ENCODE measurements at regions not wholly inside any gene's neighbourhood (a gene's known extent, or its start where the extent isn't known, plus 50 kb on each side); places are given as distances from the start of the nearest gene placed in this dataset.

- no peak overlapping the region for H2BK5ac ChIP-seq (ENCODE audit: low read depth, low read length, poor library complexity, severe bottlenecking)
- no peak overlapping the region for H2AFZ ChIP-seq (ENCODE audit: low read depth, low read length)
- H4K8ac ChIP-seq (ENCODE audit: low read length), result no peak overlapping the region
- H2BK15ac ChIP-seq (ENCODE audit: low read depth, poor library complexity, severe bottlenecking), result no peak overlapping the region
- H3K18ac ChIP-seq (ENCODE audit: low read depth in 1 of 2, low read length in 2 of 2), result no peak overlapping the region
- no peaks in the 10 kb centered on the region for H3K4me1 ChIP-seq (ENCODE audit: control insufficient read depth, insufficient read depth, low read depth, low read length)
- no peak overlapping the region for H4K91ac ChIP-seq (ENCODE audit: low read length)
- H3K36me3 ChIP-seq (ENCODE audit: control insufficient read depth in 1 of 2, insufficient read depth in 2 of 2, low read depth in 1 of 2, low read length in 2 of 2), result no peaks in the 10 kb centered on the region
- no peak overlapping the region for H3K4me2 ChIP-seq (ENCODE audit: low read length, poor library complexity, severe bottlenecking)
- no peak overlapping the region for H3K27ac ChIP-seq (ENCODE audit: low read length, poor library complexity, severe bottlenecking)
- H3K79me1 ChIP-seq (replicated peaks; ENCODE audit: low read length, poor library complexity, severe bottlenecking), result no peaks in the 10 kb centered on the region
- no peak for DNase-seq
- no peak overlapping the region for H3K4ac ChIP-seq (ENCODE audit: low read depth in 1 of 2, low read length in 2 of 2)
- H3K9me3 ChIP-seq (ENCODE audit: control insufficient read depth, low read length), result no peaks in the 10 kb centered on the region
- no peak overlapping the region for H2BK120ac ChIP-seq (ENCODE audit: low read depth, low read length)
- no peak overlapping the region for H3K23ac ChIP-seq (ENCODE audit: low read length in 2 of 2)
- no peak overlapping the region for H3K14ac ChIP-seq (ENCODE audit: low read length in 2 of 2)
- H2BK12ac ChIP-seq (ENCODE audit: low read length in 2 of 2), result no peak overlapping the region
- 78% methylated on average over 4 of the region's 5 CpGs for whole genome bisulfite sequencing
- no peak overlapping the region for H2AK5ac ChIP-seq (ENCODE audit: low read length, severe bottlenecking)
- H3K9ac ChIP-seq (ENCODE audit: low read length), result no peak overlapping the region
- no peak overlapping the region for H3K4me3 ChIP-seq (ENCODE audit: insufficient read depth in 1 of 2, low read depth in 1 of 2, low read length in 2 of 2)
- H3K27me3 ChIP-seq (ENCODE audit: control insufficient read depth in 1 of 2, insufficient read depth in 1 of 2, low read length in 2 of 2), result no peaks in the 10 kb centered on the region
Measured at GRCh38 chr11:113613619-113614018, 92.5 kb downstream of the TMPRSS5 start.

GRCh38 chr11:113604186-113604585 is 101.9 kb downstream of the TMPRSS5 start:
- Histone ChIP-seq H2BK5ac (ENCODE audit: low read depth, low read length, poor library complexity, severe bottlenecking) (no peak overlapping the region), H3K27me3 (ENCODE audit: control insufficient read depth in 1 of 2, insufficient read depth in 1 of 2, low read length in 2 of 2) (peaks cover 4 to 16% of the 10 kb centered on the region in 2 experiments), H2AK5ac (ENCODE audit: low read length, severe bottlenecking) (no peak overlapping the region), H2AFZ (ENCODE audit: low read depth, low read length) (no peak overlapping the region), H4K8ac (ENCODE audit: low read length) (no peak overlapping the region), H3K9me3 (ENCODE audit: control insufficient read depth, low read length) (peaks cover 10% of the 10 kb centered on the region), H2BK120ac (ENCODE audit: low read depth, low read length) (no peak overlapping the region), H3K4ac (ENCODE audit: low read depth in 1 of 2, low read length in 2 of 2) (no peak overlapping the region), H4K91ac (ENCODE audit: low read length) (no peak overlapping the region), H3K4me1 (ENCODE audit: control insufficient read depth, insufficient read depth, low read depth, low read length) (no peaks in the 10 kb centered on the region), H3K14ac (ENCODE audit: low read length in 2 of 2) (no peak overlapping the region), H2BK15ac (ENCODE audit: low read depth, poor library complexity, severe bottlenecking) (no peak overlapping the region), H3K4me2 (ENCODE audit: low read length, poor library complexity, severe bottlenecking) (no peak overlapping the region), H3K18ac (ENCODE audit: low read depth in 1 of 2, low read length in 2 of 2) (no peak overlapping the region), H3K36me3 (ENCODE audit: control insufficient read depth in 1 of 2, insufficient read depth in 2 of 2, low read depth in 1 of 2, low read length in 2 of 2) (no peaks in the 10 kb centered on the region), H3K4me3 (ENCODE audit: insufficient read depth in 1 of 2, low read depth in 1 of 2, low read length in 2 of 2) (no peak overlapping the region), H3K27ac (ENCODE audit: low read length, poor library complexity, severe bottlenecking) (no peak overlapping the region), H2BK12ac (ENCODE audit: low read length in 2 of 2) (no peak overlapping the region), H3K79me1 (replicated peaks; ENCODE audit: low read length, poor library complexity, severe bottlenecking) (no peaks in the 10 kb centered on the region), H3K9ac (ENCODE audit: low read length) (no peak overlapping the region), H3K23ac (ENCODE audit: low read length in 2 of 2) (no peak overlapping the region)
- 71% methylated on average over 1 of the region's 1 CpG for WGBS
- no peak for DNase-seq

- H3K27ac ChIP-seq (ENCODE audit: low read length, poor library complexity, severe bottlenecking), result no peak overlapping the region
- DNase-seq, result no peak
- no peak overlapping the region for H2AK5ac ChIP-seq (ENCODE audit: low read length, severe bottlenecking)
- H3K36me3 ChIP-seq (ENCODE audit: control insufficient read depth in 1 of 2, insufficient read depth in 2 of 2, low read depth in 1 of 2, low read length in 2 of 2), result no peaks in the 10 kb centered on the region
- no peak overlapping the region for H3K4ac ChIP-seq (ENCODE audit: low read depth in 1 of 2, low read length in 2 of 2)
- no peaks in the 10 kb centered on the region for H3K4me1 ChIP-seq (ENCODE audit: control insufficient read depth, insufficient read depth, low read depth, low read length)
- H3K9me3 ChIP-seq (ENCODE audit: control insufficient read depth, low read length), result peaks cover 10% of the 10 kb centered on the region
- no peak overlapping the region for H4K8ac ChIP-seq (ENCODE audit: low read length)
- no peak overlapping the region for H4K91ac ChIP-seq (ENCODE audit: low read length)
- H3K27me3 ChIP-seq (ENCODE audit: control insufficient read depth in 1 of 2, insufficient read depth in 1 of 2, low read length in 2 of 2), result peaks cover 4 to 16% of the 10 kb centered on the region in 2 experiments
- H3K9ac ChIP-seq (ENCODE audit: low read length), result no peak overlapping the region
- no peak overlapping the region for H3K4me2 ChIP-seq (ENCODE audit: low read length, poor library complexity, severe bottlenecking)
- H2BK15ac ChIP-seq (ENCODE audit: low read depth, poor library complexity, severe bottlenecking), result no peak overlapping the region
- H2BK12ac ChIP-seq (ENCODE audit: low read length in 2 of 2), result no peak overlapping the region
- H3K79me1 ChIP-seq (replicated peaks; ENCODE audit: low read length, poor library complexity, severe bottlenecking), result no peaks in the 10 kb centered on the region
- no peak overlapping the region for H3K14ac ChIP-seq (ENCODE audit: low read length in 2 of 2)
- H3K18ac ChIP-seq (ENCODE audit: low read depth in 1 of 2, low read length in 2 of 2), result no peak overlapping the region
- H2BK120ac ChIP-seq (ENCODE audit: low read depth, low read length), result no peak overlapping the region
- WGBS, result 71% methylated on average over 5 of the region's 5 CpGs
- H3K23ac ChIP-seq (ENCODE audit: low read length in 2 of 2), result no peak overlapping the region
- H2BK5ac ChIP-seq (ENCODE audit: low read depth, low read length, poor library complexity, severe bottlenecking), result no peak overlapping the region
- no peak overlapping the region for H2AFZ ChIP-seq (ENCODE audit: low read depth, low read length)
- H3K4me3 ChIP-seq (ENCODE audit: insufficient read depth in 1 of 2, low read depth in 1 of 2, low read length in 2 of 2), result no peak overlapping the region
Measured at GRCh38 chr11:113603277-113604059, 102.6 kb downstream of the TMPRSS5 start.

GRCh38 chr11:113602483-113602882 is 103.6 kb downstream of the TMPRSS5 start:
- no peak overlapping the region for H2BK12ac ChIP-seq (ENCODE audit: low read length in 2 of 2)
- no peak overlapping the region for H2AK5ac ChIP-seq (ENCODE audit: low read length, severe bottlenecking)

More at GRCh38 chr11:113602483-113602882, 103.6 kb downstream of the TMPRSS5 start:
- Histone ChIP-seq H2BK5ac (ENCODE audit: low read depth, low read length, poor library complexity, severe bottlenecking) (no peak overlapping the region), H3K36me3 (ENCODE audit: control insufficient read depth in 1 of 2, insufficient read depth in 2 of 2, low read depth in 1 of 2, low read length in 2 of 2) (no peaks in the 10 kb centered on the region), H3K18ac (ENCODE audit: low read depth in 1 of 2, low read length in 2 of 2) (no peak overlapping the region), H3K23ac (ENCODE audit: low read length in 2 of 2) (no peak overlapping the region), H3K9me3 (ENCODE audit: control insufficient read depth, low read length) (peaks cover 10% of the 10 kb centered on the region), H3K27me3 (ENCODE audit: control insufficient read depth in 1 of 2, insufficient read depth in 1 of 2, low read length in 2 of 2) (peaks cover 4 to 16% of the 10 kb centered on the region in 2 experiments), H3K27ac (ENCODE audit: low read length, poor library complexity, severe bottlenecking) (no peak overlapping the region), H3K4me3 (ENCODE audit: insufficient read depth in 1 of 2, low read depth in 1 of 2, low read length in 2 of 2) (no peak overlapping the region), H3K79me1 (replicated peaks; ENCODE audit: low read length, poor library complexity, severe bottlenecking) (no peaks in the 10 kb centered on the region), H4K91ac (ENCODE audit: low read length) (no peak overlapping the region), H2AFZ (ENCODE audit: low read depth, low read length) (no peak overlapping the region), H2BK15ac (ENCODE audit: low read depth, poor library complexity, severe bottlenecking) (no peak overlapping the region), H3K14ac (ENCODE audit: low read length in 2 of 2) (no peak overlapping the region), H3K9ac (ENCODE audit: low read length) (no peak overlapping the region), H3K4me2 (ENCODE audit: low read length, poor library complexity, severe bottlenecking) (no peak overlapping the region), H2BK120ac (ENCODE audit: low read depth, low read length) (no peak overlapping the region), H3K4me1 (ENCODE audit: control insufficient read depth, insufficient read depth, low read depth, low read length) (no peaks in the 10 kb centered on the region), H3K4ac (ENCODE audit: low read depth in 1 of 2, low read length in 2 of 2) (no peak overlapping the region), H4K8ac (ENCODE audit: low read length) (no peak overlapping the region)
- 53% methylated on average over 1 of the region's 2 CpGs for WGBS
- DNase-seq, result no peak
